ENCODE measurements at regions not wholly inside any gene's neighbourhood (a gene's known extent, or its start where the extent isn't known, plus 50 kb on each side); places are given as distances from the start of the nearest gene placed in this dataset.
"Not testable (repeated sequence)": the region's sequence is repeated elsewhere in the genome, so short reads cannot be mapped to it uniquely, and the experiment has no call there.

DNA sequence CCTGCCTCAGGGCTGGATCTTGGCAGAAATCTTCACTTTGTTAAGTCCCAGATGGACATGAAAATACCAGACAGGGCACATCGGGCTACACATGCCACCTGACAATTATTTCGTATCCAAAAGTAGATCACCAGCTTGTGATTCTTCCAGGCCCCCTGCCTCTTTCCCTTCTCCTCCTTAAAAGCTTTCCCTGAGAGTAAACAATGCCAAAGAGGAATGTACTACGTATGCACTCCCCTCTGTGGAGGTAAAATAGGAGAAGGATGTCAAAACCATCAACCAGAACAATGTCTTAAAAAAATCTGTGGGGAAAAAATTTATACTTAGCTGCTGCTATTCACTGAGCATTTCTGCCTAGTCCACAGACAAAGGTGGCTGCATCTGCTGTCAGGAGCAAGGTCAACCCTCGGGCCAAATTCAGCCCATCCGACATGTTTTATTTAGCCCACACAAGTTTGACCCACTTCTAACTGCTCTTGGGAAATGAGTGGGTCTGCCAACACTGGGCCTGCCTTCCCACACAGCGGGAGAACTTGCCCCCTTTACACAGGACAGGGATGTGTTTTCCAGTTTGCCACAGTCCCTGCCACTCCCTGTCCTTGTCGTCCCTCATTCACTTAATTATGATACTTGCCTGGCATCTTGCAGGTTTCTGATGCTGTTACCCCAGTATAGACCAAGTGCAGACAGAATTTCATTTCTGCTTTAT is 74.7 kb upstream of the NBPF26 start:
- FAIRE-seq; H3K27me3 ChIP-seq (ENCODE audit: control insufficient read depth in 2 of 2, insufficient read depth in 2 of 2, low read length in 2 of 2); H3K4me2 ChIP-seq (ENCODE audit: insufficient read depth, low read length); dilution Hi-C loops (cut with MboI; ENCODE audit: extremely low pct_ligation_motif_present, low sequenced_read_pairs); H3K27ac ChIP-seq (ENCODE audit: insufficient read depth, low read depth, low read length); H2AFZ ChIP-seq (ENCODE audit: low read depth, low read length); intact Hi-C loops (cut with micrococcal nuclease); H3K36me3 ChIP-seq (ENCODE audit: control insufficient read depth in 2 of 2, extremely low read depth in 1 of 2, insufficient read depth in 2 of 2, low read length in 2 of 2); H3K9me1 ChIP-seq (replicated peaks; ENCODE audit: control insufficient read depth, extremely low read depth, insufficient read depth, low read length); H4K20me1 ChIP-seq (replicated peaks; ENCODE audit: control insufficient read depth, extremely low read depth, insufficient read depth, low read length); BruUV-seq (replicated peaks); CTCF ChIA-PET; H3K9ac ChIP-seq (replicated peaks; ENCODE audit: extremely low read depth, insufficient read depth, low read length); H3K4me3 ChIP-seq (replicated peaks in 1 of 3; ENCODE audit: insufficient read depth in 1 of 3, low read depth in 1 of 3, low read length in 3 of 3); DNase-seq (ENCODE audit: low read depth, low spot score); H3K4me1 ChIP-seq (ENCODE audit: control insufficient read depth, extremely low read depth, insufficient read depth, low read length); POLR2A ChIA-PET; H3K79me2 ChIP-seq (ENCODE audit: control insufficient read depth, insufficient read depth, low read length); H3K9me3 ChIP-seq (replicated peaks; ENCODE audit: control insufficient read depth, insufficient read depth, low read length): not testable (repeated sequence)

DNA sequence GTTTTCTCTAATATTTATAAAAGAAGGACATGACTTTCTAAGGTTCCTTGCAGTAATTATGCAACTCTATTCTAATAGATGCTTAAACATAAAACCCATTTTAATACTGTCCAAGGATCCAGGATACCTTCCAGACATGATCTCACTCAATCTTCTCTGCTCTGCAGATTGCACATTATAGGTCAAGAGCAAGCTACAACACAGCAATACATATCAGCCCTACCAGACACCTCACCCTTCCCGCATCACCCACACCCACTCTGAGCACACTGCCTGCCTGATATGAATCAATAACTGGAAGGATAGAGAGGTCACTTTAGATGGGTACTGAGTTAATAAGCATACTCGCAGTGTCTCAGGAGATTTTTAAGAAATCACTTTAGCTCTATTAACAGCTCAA is 74.0 kb upstream of the NBPF26 start:
- H3K4me2 ChIP-seq (ENCODE audit: insufficient read depth, low read length); H3K79me2 ChIP-seq (ENCODE audit: control insufficient read depth, insufficient read depth, low read length); intact Hi-C loops (cut with micrococcal nuclease); H2AFZ ChIP-seq (ENCODE audit: low read depth, low read length); H3K4me1 ChIP-seq (ENCODE audit: control insufficient read depth, extremely low read depth, insufficient read depth, low read length); H3K36me3 ChIP-seq (ENCODE audit: control insufficient read depth in 2 of 2, extremely low read depth in 1 of 2, insufficient read depth in 2 of 2, low read length in 2 of 2); H3K27me3 ChIP-seq (ENCODE audit: control insufficient read depth in 2 of 2, insufficient read depth in 2 of 2, low read length in 2 of 2); H3K4me3 ChIP-seq (replicated peaks in 1 of 3; ENCODE audit: insufficient read depth in 1 of 3, low read depth in 1 of 3, low read length in 3 of 3); CTCF ChIA-PET; H3K27ac ChIP-seq (ENCODE audit: insufficient read depth, low read depth, low read length); DNase-seq (ENCODE audit: low read depth, low spot score); H3K9me3 ChIP-seq (replicated peaks; ENCODE audit: control insufficient read depth, insufficient read depth, low read length); POLR2A ChIA-PET; BruUV-seq (replicated peaks); H3K9ac ChIP-seq (replicated peaks; ENCODE audit: extremely low read depth, insufficient read depth, low read length); H4K20me1 ChIP-seq (replicated peaks; ENCODE audit: control insufficient read depth, extremely low read depth, insufficient read depth, low read length); H3K9me1 ChIP-seq (replicated peaks; ENCODE audit: control insufficient read depth, extremely low read depth, insufficient read depth, low read length); FAIRE-seq; dilution Hi-C loops (cut with MboI; ENCODE audit: extremely low pct_ligation_motif_present, low sequenced_read_pairs): not testable (repeated sequence)

DNA sequence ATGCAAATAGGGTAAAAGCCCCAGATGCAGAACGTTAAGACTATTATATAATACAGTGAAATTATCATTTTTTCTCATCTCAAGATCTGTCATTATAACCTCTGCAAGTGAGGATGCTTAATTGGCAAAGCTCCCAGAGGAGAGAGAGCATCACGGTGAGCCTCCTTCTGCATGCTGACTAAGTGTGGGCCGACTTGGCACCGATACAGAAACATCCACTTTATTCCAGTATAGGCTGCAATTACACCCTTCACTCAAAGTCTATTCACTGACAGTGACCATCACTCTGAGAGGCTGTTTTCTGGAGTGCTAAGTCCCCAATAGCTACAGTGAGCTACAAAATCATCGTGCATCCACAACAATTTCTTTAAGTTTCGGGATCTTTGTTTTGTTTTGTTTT is 69.6 kb upstream of the NBPF26 start:
- POLR2A ChIA-PET; H3K79me2 ChIP-seq (ENCODE audit: control insufficient read depth, insufficient read depth, low read length); H3K9me3 ChIP-seq (replicated peaks; ENCODE audit: control insufficient read depth, insufficient read depth, low read length); H3K4me2 ChIP-seq (ENCODE audit: insufficient read depth, low read length); H3K9me1 ChIP-seq (replicated peaks; ENCODE audit: control insufficient read depth, extremely low read depth, insufficient read depth, low read length); H2AFZ ChIP-seq (ENCODE audit: low read depth, low read length); H3K4me1 ChIP-seq (ENCODE audit: control insufficient read depth, extremely low read depth, insufficient read depth, low read length); FAIRE-seq; dilution Hi-C loops (cut with MboI; ENCODE audit: extremely low pct_ligation_motif_present, low sequenced_read_pairs); intact Hi-C loops (cut with micrococcal nuclease); DNase-seq (ENCODE audit: low read depth, low spot score); H4K20me1 ChIP-seq (replicated peaks; ENCODE audit: control insufficient read depth, extremely low read depth, insufficient read depth, low read length); H3K27me3 ChIP-seq (ENCODE audit: control insufficient read depth in 2 of 2, insufficient read depth in 2 of 2, low read length in 2 of 2); H3K9ac ChIP-seq (replicated peaks; ENCODE audit: extremely low read depth, insufficient read depth, low read length); H3K27ac ChIP-seq (ENCODE audit: insufficient read depth, low read depth, low read length); H3K36me3 ChIP-seq (ENCODE audit: control insufficient read depth in 2 of 2, extremely low read depth in 1 of 2, insufficient read depth in 2 of 2, low read length in 2 of 2); H3K4me3 ChIP-seq (replicated peaks in 1 of 3; ENCODE audit: insufficient read depth in 1 of 3, low read depth in 1 of 3, low read length in 3 of 3); CTCF ChIA-PET; BruUV-seq (replicated peaks): not testable (repeated sequence)

DNA sequence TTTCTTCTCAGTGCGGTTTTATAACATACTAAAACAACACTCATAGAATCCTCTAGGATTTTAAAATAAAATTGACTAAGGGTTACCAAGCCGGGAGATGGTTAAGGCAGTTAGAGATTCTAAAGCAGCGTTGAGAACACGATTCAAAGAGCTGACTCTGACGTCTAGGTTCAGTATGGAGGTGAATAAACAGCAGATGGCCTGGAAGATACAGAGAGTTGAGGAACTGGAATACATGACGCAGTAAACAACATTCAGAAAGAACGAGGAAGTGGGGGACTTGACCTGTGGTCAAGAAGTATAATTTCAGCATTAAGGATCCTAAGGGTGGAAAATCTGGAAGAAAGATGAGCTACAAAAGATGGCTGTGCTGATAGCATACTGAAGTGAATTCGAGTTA is 68.4 kb upstream of the NBPF26 start:
- H3K4me3 ChIP-seq (replicated peaks in 1 of 3; ENCODE audit: insufficient read depth in 1 of 3, low read depth in 1 of 3, low read length in 3 of 3); H3K9me1 ChIP-seq (replicated peaks; ENCODE audit: control insufficient read depth, extremely low read depth, insufficient read depth, low read length); H3K9me3 ChIP-seq (replicated peaks; ENCODE audit: control insufficient read depth, insufficient read depth, low read length); intact Hi-C loops (cut with micrococcal nuclease); dilution Hi-C loops (cut with MboI; ENCODE audit: extremely low pct_ligation_motif_present, low sequenced_read_pairs); H3K9ac ChIP-seq (replicated peaks; ENCODE audit: extremely low read depth, insufficient read depth, low read length); H3K27me3 ChIP-seq (ENCODE audit: control insufficient read depth in 2 of 2, insufficient read depth in 2 of 2, low read length in 2 of 2); H3K27ac ChIP-seq (ENCODE audit: insufficient read depth, low read depth, low read length); H3K4me1 ChIP-seq (ENCODE audit: control insufficient read depth, extremely low read depth, insufficient read depth, low read length); BruUV-seq (replicated peaks); POLR2A ChIA-PET; H2AFZ ChIP-seq (ENCODE audit: low read depth, low read length); H4K20me1 ChIP-seq (replicated peaks; ENCODE audit: control insufficient read depth, extremely low read depth, insufficient read depth, low read length); H3K36me3 ChIP-seq (ENCODE audit: control insufficient read depth in 2 of 2, extremely low read depth in 1 of 2, insufficient read depth in 2 of 2, low read length in 2 of 2); H3K79me2 ChIP-seq (ENCODE audit: control insufficient read depth, insufficient read depth, low read length); CTCF ChIA-PET; H3K4me2 ChIP-seq (ENCODE audit: insufficient read depth, low read length); DNase-seq (ENCODE audit: low read depth, low spot score); FAIRE-seq: not testable (repeated sequence)
